Trophoblast cell (in vitro differentiated cells and primary cell): ENCODE measurements at regions not wholly inside any gene's neighbourhood (a gene's known extent, or its start where the extent isn't known, plus 50 kb on each side); places are given as distances from the start of the nearest gene placed in this dataset.

Experiments used
- DNase-seq, 2 donors: peaks; one replicate each; pipeline ENCODE4 v3.0.0-alpha.2; 2016
- H2AFZ ChIP-seq: 2 replicates; pipeline ENCODE4 v1.6.1; 2013; ENCODE audit warnings: low read length, moderate library complexity, mild to moderate bottlenecking; ENCODE audit not compliant: insufficient read depth, poor library complexity
- H2AK5ac ChIP-seq: 2 replicates; pipeline ENCODE4 v1.6.1; 2013; ENCODE audit warnings: mild to moderate bottlenecking, low read length
- H2BK120ac ChIP-seq: 2 replicates; pipeline ENCODE4 v1.6.1; 2013; ENCODE audit warnings: low read length, mild to moderate bottlenecking, moderate library complexity; ENCODE audit not compliant: insufficient read depth, poor library complexity
- H2BK12ac ChIP-seq: 2 replicates; pipeline ENCODE4 v1.6.1; 2013; ENCODE audit warnings: mild to moderate bottlenecking, low read length, moderate library complexity
- H2BK5ac ChIP-seq: 2 replicates; pipeline ENCODE4 v1.6.1; 2013; ENCODE audit warnings: low read length, low read depth, moderate library complexity, mild to moderate bottlenecking; ENCODE audit not compliant: poor library complexity
- H3K14ac ChIP-seq: 2 replicates; pipeline ENCODE4 v1.6.1; 2013; ENCODE audit warnings: mild to moderate bottlenecking, low read length
- H3K18ac ChIP-seq: 2 replicates; pipeline ENCODE4 v1.6.1; 2013; ENCODE audit warnings: mild to moderate bottlenecking, low read length
- H3K23ac ChIP-seq: 2 replicates; pipeline ENCODE4 v1.6.1; 2013; ENCODE audit warnings: low read length
- H3K27ac ChIP-seq: 2 replicates; pipeline ENCODE4 v1.5.1; 2013; ENCODE audit warnings: low read depth, mild to moderate bottlenecking, inconsistent platforms, low read length, moderate library complexity
- H3K27me3 ChIP-seq: 2 replicates; pipeline ENCODE4 v1.6.1; 2013; ENCODE audit warnings: inconsistent platforms, mild to moderate bottlenecking, low read length, moderate library complexity; ENCODE audit not compliant: insufficient read depth
- H3K36me3 ChIP-seq, 2 experiments: 1 replicate in 1 of 2; 2 replicates in 1 of 2; pipeline ENCODE4 v1.6.1; 2013; ENCODE audit warnings: low read length in 2 of 2, mild to moderate bottlenecking in 2 of 2, moderate library complexity in 1 of 2; ENCODE audit not compliant: insufficient read depth in 2 of 2, control insufficient read depth in 1 of 2
- H3K4ac ChIP-seq: 2 replicates; pipeline ENCODE4 v1.6.1; 2013; ENCODE audit warnings: low read depth, mild to moderate bottlenecking, low read length, moderate library complexity
- H3K4me1 ChIP-seq, 2 experiments: 1 replicate in 1 of 2; 2 replicates in 1 of 2; pipeline ENCODE4 v1.6.1; 2013; ENCODE audit warnings: low read length in 2 of 2, mild to moderate bottlenecking in 2 of 2, moderate library complexity in 1 of 2; ENCODE audit not compliant: insufficient read depth in 2 of 2, control insufficient read depth in 1 of 2
- H3K4me2 ChIP-seq: 2 replicates; pipeline ENCODE4 v1.6.1; 2013; ENCODE audit warnings: inconsistent platforms, mild to moderate bottlenecking, low read length, moderate library complexity
- H3K4me3 ChIP-seq: 2 replicates; pipeline ENCODE4 v1.5.1; 2013; ENCODE audit warnings: mild to moderate bottlenecking, low read depth, low read length, inconsistent platforms
- H3K79me1 ChIP-seq: one replicate; pipeline ENCODE4 v1.6.1; 2013; ENCODE audit warnings: low read length
- H3K79me2 ChIP-seq: 2 replicates; pipeline ENCODE4 v1.6.1; 2013; ENCODE audit warnings: low read length, mild to moderate bottlenecking; ENCODE audit not compliant: control insufficient read depth, insufficient read depth, poor library complexity
- H3K9ac ChIP-seq: 2 replicates; pipeline ENCODE4 v1.6.1; 2013; ENCODE audit warnings: mild to moderate bottlenecking, low read length
- H3K9me3 ChIP-seq: 2 replicates; pipeline ENCODE4 v1.6.1; 2013; ENCODE audit warnings: low read depth, mild to moderate bottlenecking, control low read depth, inconsistent platforms, low read length; ENCODE audit not compliant: insufficient read depth
- H4K12ac ChIP-seq: 2 replicates; pipeline ENCODE4 v1.6.1; 2013; ENCODE audit warnings: low read depth, mild to moderate bottlenecking, low read length, moderate library complexity
- H4K8ac ChIP-seq: 2 replicates; pipeline ENCODE4 v1.6.1; 2013; ENCODE audit warnings: low read depth, mild to moderate bottlenecking, low read length, moderate library complexity
- H4K91ac ChIP-seq: one replicate; pipeline ENCODE4 v1.6.1; 2013; ENCODE audit warnings: low read depth, mild to moderate bottlenecking, low read length, moderate library complexity
- WGBS: extraction: QIAGEN DNeasy Blood & Tissue Kit; methylation state at CpG from one replicate; pipeline ENCODE4 v1.1.7; 2013; ENCODE audit warnings: missing lambda C conversion rate; ENCODE audit not compliant: insufficient read length, insufficient coverage; ENCODE audit errors: extremely low coverage; 5-methylcytosine and 5-hydroxymethylcytosine counted together

- H2BK5ac ChIP-seq = no peak overlapping the region
- no peak overlapping the region for H4K91ac ChIP-seq
- no peak overlapping the region for H2AK5ac ChIP-seq
- H3K79me2 ChIP-seq = no peaks in the 10 kb centered on the region
- H3K9me3 ChIP-seq = no peaks in the 10 kb centered on the region
- H3K4me2 ChIP-seq = no peak overlapping the region
- H3K4ac ChIP-seq = no peak overlapping the region
- no peak overlapping the region for H2AFZ ChIP-seq
- H3K36me3 ChIP-seq = no peaks in the 10 kb centered on the region
- H2BK12ac ChIP-seq = no peak overlapping the region
- H3K27ac ChIP-seq = no peak overlapping the region
- no peak overlapping the region for H3K23ac ChIP-seq
- H4K12ac ChIP-seq = no peak overlapping the region
- H4K8ac ChIP-seq = no peak overlapping the region
- no peaks in the 10 kb centered on the region for H3K79me1 ChIP-seq
- no peaks in the 10 kb centered on the region for H3K4me1 ChIP-seq
- H3K4me3 ChIP-seq = no peak overlapping the region
- no CpG with 5 or more reads among the region's 3 CpGs for WGBS
- no peak overlapping the region for H3K9ac ChIP-seq
- DNase-seq = no peak
- H2BK120ac ChIP-seq = no peak overlapping the region
- no peaks in the 10 kb centered on the region for H3K27me3 ChIP-seq
- no peak overlapping the region for H3K14ac ChIP-seq
- no peak overlapping the region for H3K18ac ChIP-seq
Observed at GRCh38 chrX:110871839-110872238, 76.2 kb upstream of the CHRDL1 start.

- no peak overlapping the region for H3K18ac ChIP-seq
- no peaks in the 10 kb centered on the region for H3K79me1 ChIP-seq
- no peak overlapping the region for H3K9ac ChIP-seq
- H2AFZ ChIP-seq = no peak overlapping the region
- H3K14ac ChIP-seq = no peak overlapping the region
- no peak overlapping the region for H2BK5ac ChIP-seq
- no peak overlapping the region for H2BK12ac ChIP-seq
- no peaks in the 10 kb centered on the region for H3K79me2 ChIP-seq
- H4K8ac ChIP-seq = no peak overlapping the region
- H3K4me3 ChIP-seq = no peak overlapping the region
- H3K27me3 ChIP-seq = no peaks in the 10 kb centered on the region
- H3K23ac ChIP-seq = no peak overlapping the region
- H3K4me1 ChIP-seq = peaks cover 0 to 2% of the 10 kb centered on the region in 2 experiments
- H4K91ac ChIP-seq = no peak overlapping the region
- WGBS = no CpG with 5 or more reads among the region's 2 CpGs
- H3K4ac ChIP-seq = no peak overlapping the region
- no peak overlapping the region for H3K4me2 ChIP-seq
- no peak overlapping the region for H2AK5ac ChIP-seq
- no peak overlapping the region for H3K27ac ChIP-seq
- H4K12ac ChIP-seq = no peak overlapping the region
- DNase-seq = peak in 1 of 2 donors; percentile 27
- no peaks in the 10 kb centered on the region for H3K9me3 ChIP-seq
- H2BK120ac ChIP-seq = no peak overlapping the region
- H3K36me3 ChIP-seq = no peaks in the 10 kb centered on the region
Observed at GRCh38 chrX:110866421-110866820, 70.8 kb upstream of the CHRDL1 start.

- peaks cover 0 to 2% of the 10 kb centered on the region in 2 experiments for H3K4me1 ChIP-seq
- H2BK5ac ChIP-seq = no peak overlapping the region
- no peak overlapping the region for H2BK12ac ChIP-seq
- DNase-seq = no peak
- H2AFZ ChIP-seq = no peak overlapping the region
- H3K14ac ChIP-seq = no peak overlapping the region
- H3K79me1 ChIP-seq = no peaks in the 10 kb centered on the region
- no peak overlapping the region for H3K4me2 ChIP-seq
- H3K23ac ChIP-seq = no peak overlapping the region
- no CpG with 5 or more reads among the region's 1 CpG for WGBS
- H3K27ac ChIP-seq = no peak overlapping the region
- no peaks in the 10 kb centered on the region for H3K79me2 ChIP-seq
- no peak overlapping the region for H3K4me3 ChIP-seq
- no peak overlapping the region for H4K12ac ChIP-seq
- H3K27me3 ChIP-seq = no peaks in the 10 kb centered on the region
- no peak overlapping the region for H2AK5ac ChIP-seq
- no peak overlapping the region for H3K9ac ChIP-seq
- H3K18ac ChIP-seq = no peak overlapping the region
- H3K36me3 ChIP-seq = no peaks in the 10 kb centered on the region
- no peak overlapping the region for H3K4ac ChIP-seq
- no peaks in the 10 kb centered on the region for H3K9me3 ChIP-seq
- H2BK120ac ChIP-seq = no peak overlapping the region
- H4K91ac ChIP-seq = no peak overlapping the region
- no peak overlapping the region for H4K8ac ChIP-seq
Observed at GRCh38 chrX:110863883-110864282, 68.3 kb upstream of the CHRDL1 start.

- no peak overlapping the region for H3K4ac ChIP-seq
- no peak overlapping the region for H4K8ac ChIP-seq
- H3K79me2 ChIP-seq = no peaks in the 10 kb centered on the region
Observed at GRCh38 chrX:110858565-110858964, 62.9 kb upstream of the CHRDL1 start.

More at GRCh38 chrX:110858565-110858964, 62.9 kb upstream of the CHRDL1 start:
- Histone ChIP-seq H3K27ac (no peak overlapping the region), H3K4me1 (no peaks in the 10 kb centered on the region), H2BK12ac (no peak overlapping the region), H3K4me2 (no peak overlapping the region), H3K36me3 (no peaks in the 10 kb centered on the region), H2AFZ (no peak overlapping the region), H3K14ac (no peak overlapping the region), H2AK5ac (no peak overlapping the region), H3K27me3 (no peaks in the 10 kb centered on the region), H3K18ac (no peak overlapping the region), H3K4me3 (no peak overlapping the region), H2BK120ac (no peak overlapping the region), H3K79me1 (no peaks in the 10 kb centered on the region), H3K9me3 (no peaks in the 10 kb centered on the region), H2BK5ac (no peak overlapping the region), H4K12ac (no peak overlapping the region), H3K23ac (no peak overlapping the region), H4K91ac (no peak overlapping the region), H3K9ac (no peak overlapping the region)
- no CpG with 5 or more reads among the region's 2 CpGs for WGBS
- DNase-seq = no peak
